Progenitor cell of endocrine pancreas (in vitro differentiated cells): ENCODE measurements at regions not wholly inside any gene's neighbourhood (a gene's known extent, or its start where the extent isn't known, plus 50 kb on each side); places are given as distances from the start of the nearest gene placed in this dataset.
"Not testable (repeated sequence)": the region's sequence is repeated elsewhere in the genome, so short reads cannot be mapped to it uniquely, and the experiment has no call there.

Experiments
- DNase-seq: peaks from one replicate; pipeline ENCODE4 v3.0.0; 2021; ENCODE audit warnings: low spot score; ENCODE audit not compliant: unreplicated experiment
- H3K27ac Mint-ChIP-seq: 2 replicates; pipeline ENCODE4 v1.8.0; 2021; ENCODE audit warnings: mild to moderate bottlenecking, moderate library complexity, mixed read lengths
- H3K27me3 Mint-ChIP-seq: 2 replicates; pipeline ENCODE4 v1.8.0; 2021; ENCODE audit warnings: mixed read lengths
- H3K36me3 Mint-ChIP-seq: 2 replicates; pipeline ENCODE4 v1.8.0; 2022; ENCODE audit warnings: mixed read lengths; ENCODE audit not compliant: insufficient read depth
- H3K4me1 Mint-ChIP-seq: 2 replicates; pipeline ENCODE4 v1.8.0; 2021; ENCODE audit warnings: low read depth, mixed read lengths
- H3K4me3 Mint-ChIP-seq: 2 replicates; pipeline ENCODE4 v1.8.0; 2021; ENCODE audit warnings: low read depth, mild to moderate bottlenecking, moderate library complexity, mixed read lengths
- H3K9me3 Mint-ChIP-seq: 2 replicates; pipeline ENCODE4 v1.8.0; 2021; ENCODE audit warnings: low read depth, mixed read lengths
- TF ChIP-seq, protein P1 (sequence below): fragments of 200-600 bp; sonication (generic); IDR thresholded peaks from one replicate; pipeline ENCODE4 v1.5.0; 2021; ENCODE audit warnings: antibody characterized with exemption, mild to moderate bottlenecking; ENCODE audit not compliant: unreplicated experiment

DNA sequence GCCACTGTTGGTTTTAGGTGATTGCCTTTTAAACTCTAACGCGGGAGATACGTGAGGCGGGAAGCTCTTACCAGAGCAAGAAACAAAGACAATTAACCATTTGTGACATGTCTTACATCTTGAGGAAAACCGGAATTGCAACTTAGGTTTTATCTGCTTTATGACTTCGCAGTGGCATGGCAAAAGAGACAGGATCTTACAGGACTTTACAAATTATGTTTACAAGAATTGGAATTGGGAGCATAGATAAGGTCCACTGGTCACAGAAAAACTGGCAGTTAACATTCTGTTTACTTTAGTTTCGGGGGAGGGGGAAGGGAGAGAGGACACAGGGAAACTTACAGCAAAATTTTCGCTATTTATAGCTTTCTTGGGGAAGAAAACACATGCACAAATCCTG lies 1119.6 kb downstream of the ZPLD1 start:
- peak overlapping the region; percentile 85 for H3K27ac Mint-ChIP-seq
- peaks cover 11% of the 10 kb centered on the region for H3K9me3 Mint-ChIP-seq
- H3K4me1 Mint-ChIP-seq = peaks cover 11% of the 10 kb centered on the region
- peak overlapping the region; percentile 24 for H3K4me3 Mint-ChIP-seq
- no peak for DNase-seq
- H3K27me3 Mint-ChIP-seq = no peaks in the 10 kb centered on the region
- no peaks in the 10 kb centered on the region for H3K36me3 Mint-ChIP-seq
- TF ChIP-seq, protein P1, sequence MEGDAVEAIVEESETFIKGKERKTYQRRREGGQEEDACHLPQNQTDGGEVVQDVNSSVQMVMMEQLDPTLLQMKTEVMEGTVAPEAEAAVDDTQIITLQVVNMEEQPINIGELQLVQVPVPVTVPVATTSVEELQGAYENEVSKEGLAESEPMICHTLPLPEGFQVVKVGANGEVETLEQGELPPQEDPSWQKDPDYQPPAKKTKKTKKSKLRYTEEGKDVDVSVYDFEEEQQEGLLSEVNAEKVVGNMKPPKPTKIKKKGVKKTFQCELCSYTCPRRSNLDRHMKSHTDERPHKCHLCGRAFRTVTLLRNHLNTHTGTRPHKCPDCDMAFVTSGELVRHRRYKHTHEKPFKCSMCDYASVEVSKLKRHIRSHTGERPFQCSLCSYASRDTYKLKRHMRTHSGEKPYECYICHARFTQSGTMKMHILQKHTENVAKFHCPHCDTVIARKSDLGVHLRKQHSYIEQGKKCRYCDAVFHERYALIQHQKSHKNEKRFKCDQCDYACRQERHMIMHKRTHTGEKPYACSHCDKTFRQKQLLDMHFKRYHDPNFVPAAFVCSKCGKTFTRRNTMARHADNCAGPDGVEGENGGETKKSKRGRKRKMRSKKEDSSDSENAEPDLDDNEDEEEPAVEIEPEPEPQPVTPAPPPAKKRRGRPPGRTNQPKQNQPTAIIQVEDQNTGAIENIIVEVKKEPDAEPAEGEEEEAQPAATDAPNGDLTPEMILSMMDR = no peak

DNA sequence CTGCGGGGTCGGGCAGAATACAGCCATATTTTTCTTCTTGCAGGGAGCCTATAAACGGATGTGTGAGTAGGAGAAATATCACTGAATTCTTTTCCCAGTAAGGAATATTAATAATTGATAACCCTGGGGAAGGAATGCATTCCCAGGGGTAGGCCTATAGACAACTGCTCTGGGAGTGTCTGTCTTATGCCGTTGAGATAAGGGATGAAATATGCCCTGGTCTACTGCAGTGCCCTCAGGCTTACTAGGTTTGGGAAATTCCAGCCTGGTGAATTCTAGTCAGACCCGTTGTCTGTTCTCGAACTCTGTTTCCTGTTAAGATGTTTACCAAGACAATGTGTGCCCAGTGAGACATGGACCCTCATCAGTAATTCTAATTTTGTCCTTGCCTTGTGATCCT lies 1129.3 kb downstream of the ZPLD1 start:
- H3K27me3 Mint-ChIP-seq, DNase-seq, H3K4me1 Mint-ChIP-seq, H3K4me3 Mint-ChIP-seq, H3K36me3 Mint-ChIP-seq, H3K27ac Mint-ChIP-seq: not testable (repeated sequence)
- peaks cover 14% of the 10 kb centered on the region for H3K9me3 Mint-ChIP-seq

DNA sequence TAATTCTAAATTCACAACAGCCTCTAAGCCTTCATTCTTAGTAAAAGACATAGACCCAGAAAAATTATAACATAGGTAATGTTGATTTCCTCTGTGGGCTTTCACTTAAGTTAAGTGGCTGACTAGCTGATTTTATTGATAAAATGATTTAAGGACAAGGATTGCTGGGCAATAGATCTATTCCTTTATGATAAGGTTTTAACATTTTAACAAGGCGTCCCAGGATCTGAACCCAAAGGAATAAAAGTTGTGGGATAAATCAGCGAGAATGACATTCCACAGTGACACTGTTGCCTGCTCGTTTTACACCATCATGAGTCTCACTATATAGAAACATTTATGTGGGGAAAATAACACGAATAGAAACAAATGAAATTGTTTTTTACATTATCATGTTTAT lies 1151.0 kb downstream of the ZPLD1 start:
- Mint-ChIP-seq H3K4me1 (peaks cover 10% of the 10 kb centered on the region), H3K4me3 (no peak overlapping the region), H3K27ac (no peak overlapping the region), H3K27me3 (no peaks in the 10 kb centered on the region), H3K36me3 (no peaks in the 10 kb centered on the region), H3K9me3 (peaks cover 7% of the 10 kb centered on the region)
- no peak for DNase-seq
- TF ChIP-seq, protein P1 = no peak

DNA sequence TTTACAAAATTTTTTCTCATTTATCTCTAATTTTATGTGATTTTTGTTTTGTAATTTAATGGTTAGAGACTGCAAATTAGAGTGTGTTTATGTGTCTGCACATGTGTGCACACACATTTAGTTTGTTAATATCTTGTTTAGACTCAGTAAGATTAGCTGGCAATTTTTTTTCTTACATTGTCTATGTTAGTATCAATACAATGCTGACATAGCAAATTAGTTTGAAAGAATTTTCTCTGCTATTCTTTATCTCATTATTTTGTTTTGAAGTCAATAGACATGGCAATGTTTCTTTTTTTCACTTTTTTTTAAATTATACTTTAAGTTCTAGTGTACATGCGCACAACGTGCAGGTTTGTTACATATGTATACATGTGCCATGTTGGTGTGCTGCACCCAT lies 1155.0 kb downstream of the ZPLD1 start:
- Mint-ChIP-seq H3K27me3 (no peaks in the 10 kb centered on the region), H3K4me1 (peaks cover 10% of the 10 kb centered on the region), H3K36me3 (no peaks in the 10 kb centered on the region), H3K9me3 (peaks cover 6% of the 10 kb centered on the region), H3K4me3 (no peak overlapping the region), H3K27ac (no peak overlapping the region)
- DNase-seq = no peak
- TF ChIP-seq, protein P1 = no peak

DNA sequence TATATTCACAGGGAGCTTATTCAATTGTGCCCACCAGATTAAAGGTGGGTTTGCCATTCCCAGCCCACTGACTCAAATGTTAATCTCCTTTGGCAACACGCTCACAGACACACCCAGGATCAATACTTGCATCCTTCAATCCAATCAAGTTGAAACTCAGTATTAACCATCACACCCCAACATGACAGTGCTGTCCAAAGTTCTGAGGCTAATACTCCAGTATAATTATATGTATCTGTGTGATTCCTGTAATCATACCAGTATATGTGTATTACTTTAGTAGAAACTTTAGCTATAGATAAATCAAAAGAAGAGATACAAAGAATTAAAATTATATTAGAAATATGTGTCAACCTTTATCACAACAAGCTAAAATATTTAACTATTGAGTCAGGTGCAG lies 1166.0 kb downstream of the ZPLD1 start:
- no peaks in the 10 kb centered on the region for H3K4me1 Mint-ChIP-seq
- H3K9me3 Mint-ChIP-seq = no peaks in the 10 kb centered on the region
- H3K27me3 Mint-ChIP-seq = no peaks in the 10 kb centered on the region
- DNase-seq = no peak
- H3K4me3 Mint-ChIP-seq = no peak overlapping the region
- no peaks in the 10 kb centered on the region for H3K36me3 Mint-ChIP-seq
- TF ChIP-seq, protein P1 = no peak
- H3K27ac Mint-ChIP-seq = no peak overlapping the region

DNA sequence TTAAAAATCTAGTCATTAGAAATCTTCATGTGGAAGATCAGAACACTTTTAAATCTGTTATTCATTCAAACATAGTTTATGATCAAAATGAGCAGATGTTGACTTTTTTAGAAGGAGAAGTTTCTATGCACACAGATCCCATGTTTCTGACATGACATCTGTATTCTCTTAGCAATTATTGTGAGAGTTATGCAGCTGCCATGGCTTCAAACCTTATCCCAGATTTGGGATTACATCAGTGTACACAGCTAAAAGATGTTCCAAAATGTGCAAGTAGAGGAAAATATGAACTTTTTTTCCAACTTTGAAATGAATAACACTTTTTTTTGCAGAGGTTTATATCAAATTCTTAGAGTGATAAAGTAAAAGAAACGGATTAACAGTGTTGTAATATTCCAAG lies 1166.9 kb downstream of the ZPLD1 start:
- no peaks in the 10 kb centered on the region for H3K9me3 Mint-ChIP-seq
- H3K4me1 Mint-ChIP-seq = no peaks in the 10 kb centered on the region
- H3K4me3 Mint-ChIP-seq = no peak overlapping the region
- TF ChIP-seq, protein P1 = no peak
- DNase-seq = no peak
- H3K27me3 Mint-ChIP-seq = no peaks in the 10 kb centered on the region
- H3K27ac Mint-ChIP-seq = no peak overlapping the region
- no peaks in the 10 kb centered on the region for H3K36me3 Mint-ChIP-seq
